Stimulated activated CD4-positive, alpha-beta T cell treated with anti-CD3 and anti-CD28 coated beads, Interleukin-1b, Interleukin-23, amount 100 ng/mL, for 4 hours (primary cell): ENCODE measurements at regions not wholly inside any gene's neighbourhood (a gene's known extent, or its start where the extent isn't known, plus 50 kb on each side); places are given as distances from the start of the nearest gene placed in this dataset.

Experiments used
- DNase-seq, 2 donors: peaks; one replicate each; pipeline ENCODE4 v3.0.0-alpha.2; 2020; ENCODE audit warnings: low read depth in 2 of 2

- DNase-seq: no peak
Observed at GRCh38 chr10:30793093-30793492, 163.5 kb upstream of the LYZL2 start.

- DNase-seq: no peak
Observed at GRCh38 chr10:30792025-30792424, 162.5 kb upstream of the LYZL2 start.

- DNase-seq: no peak
Observed at GRCh38 chr10:30791197-30791611, 161.7 kb upstream of the LYZL2 start.

GRCh38 chr10:30789806-30790205 lies 160.3 kb upstream of the LYZL2 start:
- no peak for DNase-seq

GRCh38 chr10:30788307-30788706 lies 158.8 kb upstream of the LYZL2 start:
- no peak for DNase-seq

- no peak for DNase-seq
Observed at GRCh38 chr10:30786906-30787305, 157.4 kb upstream of the LYZL2 start.

GRCh38 chr10:30786131-30786530 lies 156.6 kb upstream of the LYZL2 start:
- no peak for DNase-seq

GRCh38 chr10:30784897-30785605 lies 155.5 kb upstream of the LYZL2 start:
- peak; percentile 21 to 25 for DNase-seq

- DNase-seq: no peak
Observed at GRCh38 chr10:30784524-30784896, 155.0 kb upstream of the LYZL2 start.

- peak; percentile 77 to 81 for DNase-seq
Observed at GRCh38 chr10:30783939-30784501, 154.5 kb upstream of the LYZL2 start.

GRCh38 chr10:30782537-30783461 lies 153.2 kb upstream of the LYZL2 start:
- no peak for DNase-seq

- DNase-seq: no peak
Observed at GRCh38 chr10:30782157-30782536, 152.6 kb upstream of the LYZL2 start.

- no peak for DNase-seq
Observed at GRCh38 chr10:30781670-30782121, 152.1 kb upstream of the LYZL2 start.

GRCh38 chr10:30778769-30779168 lies 149.2 kb upstream of the LYZL2 start:
- DNase-seq: no peak

- DNase-seq: no peak
Observed at GRCh38 chr10:30775779-30776591, 146.4 kb upstream of the LYZL2 start.

GRCh38 chr10:30774261-30774660 lies 144.7 kb upstream of the LYZL2 start:
- no peak for DNase-seq

GRCh38 chr10:30773501-30773900 lies 143.9 kb upstream of the LYZL2 start:
- no peak for DNase-seq

GRCh38 chr10:30770816-30771215 lies 141.3 kb upstream of the LYZL2 start:
- DNase-seq: no peak

GRCh38 chr10:30770229-30770628 lies 140.7 kb upstream of the LYZL2 start:
- DNase-seq: no peak

- no peak for DNase-seq
Observed at GRCh38 chr10:30769361-30769760, 139.8 kb upstream of the LYZL2 start.

- no peak for DNase-seq
Observed at GRCh38 chr10:30765616-30766015, 136.1 kb upstream of the LYZL2 start.
